ENCODE measurements at regions not wholly inside any gene's neighbourhood (a gene's known extent, or its start where the extent isn't known, plus 50 kb on each side); places are given as distances from the start of the nearest gene placed in this dataset.

DNA sequence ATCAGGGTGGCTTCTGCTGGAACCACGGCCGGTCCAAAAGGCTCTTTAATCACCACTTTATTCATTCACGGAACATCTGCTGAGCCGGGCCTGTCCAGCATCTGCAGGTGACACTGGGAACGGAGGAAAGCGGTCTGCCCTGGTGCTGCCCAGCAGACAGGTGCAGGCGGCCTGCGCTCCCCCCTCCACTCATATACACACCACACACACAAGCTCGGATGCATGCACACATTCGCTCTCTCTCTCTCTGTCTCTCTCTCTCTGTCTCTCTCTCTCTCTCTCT is 736.9 kb downstream of the BRD1 start:
- no peak for DNase-seq (ENCODE audit: low read depth, low spot score)
- no peaks in the 10 kb centered on the region for H3K27me3 Mint-ChIP-seq (ENCODE audit: low read depth)
- no peaks in the 10 kb centered on the region for H3K9me3 Mint-ChIP-seq
- H3K36me3 Mint-ChIP-seq (ENCODE audit: low read depth), result no peaks in the 10 kb centered on the region
- H3K4me3 Mint-ChIP-seq, result no peak overlapping the region
- H3K27ac Mint-ChIP-seq (ENCODE audit: unreplicated experiment), result no peak overlapping the region
- H3K4me1 Mint-ChIP-seq, result no peaks in the 10 kb centered on the region
- TF ChIP-seq CTCF (conservative IDR thresholded peaks at IDR 0.05), result no peak

DNA sequence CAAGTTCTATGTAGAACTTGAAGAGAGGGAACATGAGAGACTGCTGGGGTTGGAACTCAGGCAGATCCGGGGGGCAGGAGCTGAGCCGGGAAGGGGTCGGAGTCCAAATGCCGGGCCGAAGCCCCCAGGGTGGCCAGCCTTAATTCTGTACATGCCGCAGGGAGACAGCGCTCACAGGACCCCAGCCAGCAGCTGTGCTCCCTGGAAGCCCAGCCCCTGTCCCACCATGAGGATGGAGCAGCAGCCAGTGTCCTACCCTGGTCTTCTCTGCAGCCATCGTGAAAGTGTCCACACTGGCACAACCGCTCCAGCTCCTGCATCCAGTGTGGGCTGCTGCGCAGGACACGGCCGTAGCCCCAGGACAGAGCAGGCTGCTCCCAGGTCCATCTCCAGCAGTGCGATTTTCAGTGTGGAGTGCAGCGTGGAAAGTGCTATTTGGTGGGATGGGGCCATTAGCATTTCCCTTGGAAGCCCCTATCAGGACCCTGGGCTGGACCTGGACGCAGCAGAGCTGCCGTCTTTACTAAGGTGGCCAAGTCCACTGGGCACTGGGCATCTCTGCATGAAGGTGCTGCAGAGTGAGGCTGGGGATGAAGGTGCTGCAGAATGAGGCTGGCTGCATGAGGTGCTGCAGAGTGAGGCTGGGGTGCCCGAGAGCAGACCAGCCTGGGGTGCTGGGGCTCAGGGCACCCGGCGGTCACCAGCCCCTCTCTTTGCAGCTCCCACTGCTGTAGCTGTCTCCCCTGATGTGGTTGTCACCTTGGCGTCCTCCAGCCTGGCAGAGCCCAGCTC is 737.4 kb downstream of the BRD1 start:
- H3K4me3 Mint-ChIP-seq, result no peak overlapping the region

DNA sequence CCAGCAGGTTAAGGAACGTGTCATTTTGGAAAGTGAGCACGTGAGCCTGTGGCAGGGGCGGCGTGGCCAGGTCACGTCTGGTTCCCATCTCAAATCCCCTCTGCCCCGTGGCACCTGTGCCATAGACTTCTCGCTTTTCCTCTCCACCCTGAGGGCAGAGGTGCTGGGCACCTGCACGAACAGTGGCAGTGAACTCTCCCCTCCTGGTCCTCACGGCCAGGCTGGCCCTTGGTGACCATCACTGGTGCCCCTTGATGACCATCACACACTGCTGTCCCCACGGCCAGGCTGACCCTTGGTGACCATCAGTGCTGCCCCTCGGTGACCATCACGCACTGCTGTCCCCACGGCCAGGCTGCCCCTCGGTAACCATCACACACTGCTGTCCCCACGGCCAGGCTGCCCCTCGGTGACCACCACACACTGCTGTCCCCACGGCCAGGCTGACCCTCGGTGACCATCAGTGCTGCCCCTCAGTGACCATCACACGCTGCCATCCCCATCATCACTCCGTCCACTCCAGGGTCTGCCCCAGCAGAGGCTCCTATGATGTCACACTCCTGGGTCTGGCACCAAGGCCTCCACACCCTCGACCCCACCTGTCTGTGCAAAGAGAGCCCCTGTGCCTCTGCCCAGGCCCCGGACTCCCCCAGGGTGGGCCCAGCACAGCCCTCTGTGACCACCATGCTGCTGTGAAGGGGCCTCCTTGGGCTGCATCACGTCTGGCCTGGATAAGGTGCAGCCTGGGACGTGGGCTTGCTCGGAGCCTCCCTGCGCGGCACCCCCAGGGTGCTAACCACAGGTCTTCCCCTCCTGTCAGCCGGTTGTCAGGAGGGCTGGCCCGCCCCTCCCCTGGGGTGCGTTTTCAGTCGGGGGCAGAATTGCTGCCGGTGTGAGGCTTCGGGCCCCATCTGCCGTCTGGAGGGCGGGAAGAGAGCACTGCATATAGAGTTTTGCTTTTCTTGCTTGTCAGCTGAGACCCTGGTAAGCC is 738.6 kb downstream of the BRD1 start:
- no peaks in the 10 kb centered on the region for H3K36me3 Mint-ChIP-seq (ENCODE audit: low read depth)
- H3K27me3 Mint-ChIP-seq (ENCODE audit: low read depth), result no peaks in the 10 kb centered on the region
- no peak for TF ChIP-seq CTCF (conservative IDR thresholded peaks at IDR 0.05)
- H3K27ac Mint-ChIP-seq (ENCODE audit: unreplicated experiment), result no peak overlapping the region
- no peaks in the 10 kb centered on the region for H3K9me3 Mint-ChIP-seq
- no peak for DNase-seq (ENCODE audit: low read depth, low spot score)
- no peaks in the 10 kb centered on the region for H3K4me1 Mint-ChIP-seq
- no peak overlapping the region for H3K4me3 Mint-ChIP-seq

More for the DNA sequence above, 737.4 kb downstream of the BRD1 start:
- H3K36me3 Mint-ChIP-seq (ENCODE audit: low read depth), result no peaks in the 10 kb centered on the region
- no peak for DNase-seq (ENCODE audit: low read depth, low spot score)
- TF ChIP-seq CTCF (conservative IDR thresholded peaks at IDR 0.05), result no peak
- no peaks in the 10 kb centered on the region for H3K27me3 Mint-ChIP-seq (ENCODE audit: low read depth)
- H3K27ac Mint-ChIP-seq (ENCODE audit: unreplicated experiment), result no peak overlapping the region
- no peaks in the 10 kb centered on the region for H3K4me1 Mint-ChIP-seq
- no peaks in the 10 kb centered on the region for H3K9me3 Mint-ChIP-seq

GRCh38 chr22:49087716-49088601 is 739.7 kb downstream of the BRD1 start:
- no peaks in the 10 kb centered on the region for H3K36me3 Mint-ChIP-seq (ENCODE audit: low read depth)
- no peak for TF ChIP-seq CTCF (conservative IDR thresholded peaks at IDR 0.05)
- no peak for DNase-seq (ENCODE audit: low read depth, low spot score)
- H3K27me3 Mint-ChIP-seq (ENCODE audit: low read depth), result no peaks in the 10 kb centered on the region
- H3K9me3 Mint-ChIP-seq, result no peaks in the 10 kb centered on the region
- H3K4me3 Mint-ChIP-seq, result no peak overlapping the region
- no peak overlapping the region for H3K27ac Mint-ChIP-seq (ENCODE audit: unreplicated experiment)
- peaks cover 9% of the 10 kb centered on the region for H3K4me1 Mint-ChIP-seq

- no peak for TF ChIP-seq CTCF (conservative IDR thresholded peaks at IDR 0.05)
- H3K36me3 Mint-ChIP-seq (ENCODE audit: low read depth), result no peaks in the 10 kb centered on the region
- no peak overlapping the region for H3K27ac Mint-ChIP-seq (ENCODE audit: unreplicated experiment)
- no peak overlapping the region for H3K4me3 Mint-ChIP-seq
- no peak for DNase-seq (ENCODE audit: low read depth, low spot score)
- H3K27me3 Mint-ChIP-seq (ENCODE audit: low read depth), result no peaks in the 10 kb centered on the region
- H3K4me1 Mint-ChIP-seq, result peaks cover 13% of the 10 kb centered on the region
- no peaks in the 10 kb centered on the region for H3K9me3 Mint-ChIP-seq
Observed at GRCh38 chr22:49087198-49087597, 740.5 kb downstream of the BRD1 start.

Data from neural crest cell (in vitro differentiated cells).